RCC 7860 (cell line): ENCODE measurements at regions not wholly inside any gene's neighbourhood (a gene's known extent, or its start where the extent isn't known, plus 50 kb on each side); places are given as distances from the start of the nearest gene placed in this dataset.

Source experiments
- DNase-seq: peaks from one replicate; pipeline ENCODE4 v3.0.0-alpha.2; 2015; ENCODE audit warnings: low spot score
- FAIRE-seq: peaks from 2 replicates; lab custom pipeline; 2012; peaks lifted over from hg19 to GRCh38; lab: Jason Lieb, UNC

DNA sequence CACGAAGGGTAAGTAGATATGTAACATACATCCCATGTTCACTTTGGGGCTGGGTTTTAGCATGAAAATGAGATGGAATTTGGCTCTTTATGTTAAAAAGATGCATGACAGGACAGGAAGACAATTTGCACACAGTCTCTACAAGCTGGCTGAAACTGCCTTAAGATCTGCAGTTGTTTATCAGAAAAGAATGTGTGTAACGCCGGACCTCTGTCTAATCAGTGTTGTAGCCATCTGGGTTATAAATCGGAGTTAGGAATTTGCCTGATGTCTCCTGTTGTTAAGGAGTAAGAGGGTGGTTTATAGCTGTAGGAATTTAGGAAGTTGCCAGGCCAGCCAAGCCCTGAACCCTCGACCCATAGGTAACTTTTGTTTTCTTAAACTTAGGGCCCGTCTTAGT, 562.9 kb upstream of the FAT1 start:
- FAIRE-seq (no peak), DNase-seq (no peak)

DNA sequence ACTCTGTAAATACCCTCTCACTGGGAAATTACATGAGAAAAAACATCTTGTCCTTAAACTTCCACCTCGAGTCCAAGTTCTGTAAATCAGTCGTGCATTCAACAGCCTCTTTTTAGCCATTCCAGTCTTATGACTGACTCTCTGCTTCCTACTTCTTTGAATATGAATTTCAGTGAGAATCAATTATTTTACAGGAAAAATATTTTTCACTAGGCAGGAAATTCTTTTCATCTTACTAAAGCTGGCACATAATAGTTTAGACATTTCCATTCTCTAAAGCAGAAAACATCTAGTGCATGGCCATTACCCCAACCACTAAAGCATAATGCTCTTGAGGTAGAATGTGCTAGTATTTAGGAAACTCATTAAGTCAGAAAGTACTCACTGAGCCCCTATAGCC, 565.7 kb upstream of the FAT1 start:
- FAIRE-seq (no peak), DNase-seq (no peak)

DNA sequence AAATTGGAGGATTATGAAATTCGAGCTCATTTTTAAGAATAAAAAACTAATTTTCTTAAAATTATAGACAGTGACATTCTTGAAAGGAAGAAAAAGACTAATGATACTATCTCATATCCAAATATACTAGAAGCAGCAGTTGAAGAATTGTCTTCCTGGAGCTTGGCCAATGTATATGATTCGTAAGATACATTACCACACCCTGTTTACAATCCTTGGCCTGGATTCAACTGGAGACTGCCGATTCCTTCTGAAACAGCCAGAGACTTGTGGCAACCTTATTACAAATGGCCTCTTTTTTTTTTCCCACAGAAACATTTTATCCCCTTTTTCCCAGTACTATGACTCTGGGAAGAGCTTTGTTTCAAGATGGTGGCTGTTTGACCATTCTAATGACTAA, 571.2 kb upstream of the FAT1 start:
- no peak for FAIRE-seq

DNA sequence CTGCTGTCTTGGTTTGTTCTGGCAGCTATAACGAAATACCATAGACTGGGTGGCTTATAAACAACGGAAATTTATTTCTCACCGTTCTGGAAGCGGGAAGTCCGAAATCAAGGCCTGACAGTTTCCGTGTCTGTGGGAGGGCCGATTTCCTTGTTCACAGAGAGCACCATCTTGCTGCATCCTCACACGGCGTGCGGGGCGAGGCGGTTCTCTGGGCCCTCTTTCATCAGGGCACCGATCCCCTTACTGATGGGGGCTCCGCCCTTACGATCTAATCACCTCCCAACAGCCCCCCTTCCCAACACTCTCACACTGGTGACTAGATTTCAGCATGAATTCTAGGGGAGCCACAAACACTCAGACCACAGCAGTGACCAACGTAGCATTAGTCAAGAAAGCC, 578.3 kb upstream of the FAT1 start:
- DNase-seq (no peak), FAIRE-seq (no peak)

More for the DNA sequence above, 571.2 kb upstream of the FAT1 start:
- DNase-seq, result no peak

DNA sequence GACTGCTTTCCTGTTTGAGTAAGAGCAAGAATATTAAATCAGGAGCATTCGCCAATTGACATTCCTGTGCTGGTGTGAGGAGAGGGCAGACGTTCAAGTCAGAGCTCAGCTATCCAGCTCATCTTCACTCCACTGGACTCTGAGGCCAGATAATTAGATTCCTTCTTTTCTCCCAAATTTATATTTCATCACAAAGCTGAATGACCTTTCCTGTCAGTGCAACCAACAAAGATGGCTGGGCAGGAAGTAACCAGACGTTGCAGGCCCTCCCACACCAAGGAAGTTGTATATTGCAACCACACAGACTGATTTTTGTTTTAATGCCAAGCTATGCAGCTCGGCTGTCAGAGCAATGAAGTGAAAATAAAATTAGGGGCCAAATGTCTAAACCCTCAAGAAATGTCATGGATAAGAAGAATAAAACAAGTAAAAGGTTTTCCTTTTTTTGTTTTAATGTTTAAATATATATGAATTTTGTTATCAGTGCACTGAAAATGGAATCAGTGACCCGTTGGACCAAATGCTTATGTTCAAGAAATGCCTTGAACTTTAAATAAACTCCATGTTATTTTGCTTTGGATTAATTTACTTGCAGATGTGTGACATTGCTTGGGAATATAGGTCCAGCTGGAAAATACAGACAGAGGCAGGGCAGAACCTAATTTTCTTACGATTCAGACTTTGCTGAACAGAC, 578.9 kb upstream of the FAT1 start:
- FAIRE-seq, result no peak
- DNase-seq, result no peak

DNA sequence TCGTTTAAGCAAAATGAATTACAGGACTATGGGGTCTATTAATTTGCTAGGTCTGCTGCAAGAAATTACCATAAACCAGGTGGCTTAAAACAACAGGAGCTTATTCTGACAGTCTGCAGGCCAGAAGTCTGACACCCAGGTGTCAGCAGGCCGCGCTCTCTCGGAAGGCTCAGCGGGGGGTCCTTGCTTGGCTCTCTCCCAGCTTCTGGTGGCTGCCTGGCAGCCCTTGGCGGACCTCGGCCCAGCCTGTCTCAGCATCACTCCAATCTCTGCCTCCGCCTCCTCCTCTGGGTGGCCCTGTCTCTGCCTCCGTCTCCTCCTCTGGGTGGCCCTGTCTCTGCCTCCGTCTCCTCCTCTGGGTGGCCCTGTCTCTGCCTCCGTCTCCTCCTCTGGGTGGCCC, 580.5 kb upstream of the FAT1 start:
- DNase-seq (no peak), FAIRE-seq (no peak)

DNA sequence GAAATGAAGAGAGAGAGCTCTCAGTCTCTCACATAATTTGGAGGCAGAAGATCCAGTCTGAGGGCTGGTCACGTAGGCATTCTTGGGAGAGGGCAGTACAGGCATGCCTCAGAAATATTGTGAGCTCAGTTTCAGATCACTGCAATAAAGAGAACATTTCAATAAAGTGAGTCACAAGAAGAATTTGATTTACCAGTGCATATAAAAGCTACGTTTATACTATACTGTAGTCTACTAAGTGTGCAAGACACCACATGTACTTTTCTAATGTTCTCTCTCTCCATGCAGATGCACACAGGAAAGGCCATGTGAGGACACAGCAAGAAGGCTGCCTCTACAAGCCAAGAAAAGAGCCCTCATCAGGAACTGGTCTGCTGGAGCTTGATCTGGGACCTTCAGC, 583.5 kb upstream of the FAT1 start:
- FAIRE-seq, result no peak
- DNase-seq, result no peak

DNA sequence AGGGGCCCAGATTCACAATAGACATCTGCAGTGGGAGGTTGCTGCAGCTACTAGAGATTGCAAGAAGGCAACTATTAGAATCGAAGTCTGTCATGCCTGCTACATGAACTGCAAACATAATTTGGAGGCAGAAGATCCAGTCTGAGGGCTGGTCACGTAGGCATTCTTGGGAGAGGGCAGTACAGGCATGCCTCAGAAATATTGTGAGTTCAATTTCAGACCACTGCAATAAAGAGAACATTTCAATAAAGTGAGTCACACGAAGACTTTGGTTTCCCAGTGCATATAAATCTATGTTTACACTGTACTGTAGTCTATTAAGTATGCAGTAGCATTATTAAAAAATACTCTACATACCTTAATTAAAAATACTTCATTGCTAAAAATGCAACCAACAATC, 585.8 kb upstream of the FAT1 start:
- no peak for FAIRE-seq
- DNase-seq, result no peak

DNA sequence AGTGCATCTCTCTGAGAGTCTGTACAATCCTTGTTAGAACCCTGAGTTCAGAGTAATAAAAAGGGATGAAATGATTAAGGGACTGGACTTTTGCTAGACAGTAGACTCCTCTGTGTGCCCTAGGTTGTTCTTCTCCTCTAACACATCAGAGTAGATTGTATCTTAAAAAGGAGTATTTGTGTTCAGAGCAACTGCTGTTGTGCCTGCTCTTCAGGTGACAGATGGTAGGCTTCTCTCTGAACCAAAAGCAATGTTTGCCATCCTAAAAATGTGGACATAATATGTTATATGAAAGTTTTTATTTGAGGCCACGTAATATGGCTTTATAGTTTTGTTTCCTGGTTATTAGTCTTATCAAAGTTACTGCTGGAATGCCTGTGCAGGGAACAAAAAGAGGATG, 588.6 kb upstream of the FAT1 start:
- FAIRE-seq, result no peak

DNA sequence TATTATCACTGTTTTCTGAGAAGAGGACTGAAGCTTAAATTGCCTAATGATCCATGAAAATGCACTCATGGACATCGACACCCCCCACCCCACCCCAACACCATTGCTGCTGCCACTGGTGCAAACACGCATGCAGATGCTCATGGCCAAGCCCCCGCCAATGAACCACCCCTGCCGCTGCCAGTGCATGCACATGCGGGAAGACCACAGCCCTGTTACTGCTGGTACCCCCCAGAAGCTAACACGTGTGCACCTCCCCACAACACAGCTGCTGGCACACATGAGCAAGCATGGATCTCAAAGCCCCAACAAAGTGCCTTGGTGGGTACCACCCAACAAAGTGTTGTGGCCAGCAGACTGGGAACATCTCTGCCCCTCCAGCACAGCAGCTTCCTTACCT, 594.1 kb upstream of the FAT1 start:
- no peak for DNase-seq
- FAIRE-seq, result no peak

More for the DNA sequence above, 588.6 kb upstream of the FAT1 start:
- no peak for DNase-seq

DNA sequence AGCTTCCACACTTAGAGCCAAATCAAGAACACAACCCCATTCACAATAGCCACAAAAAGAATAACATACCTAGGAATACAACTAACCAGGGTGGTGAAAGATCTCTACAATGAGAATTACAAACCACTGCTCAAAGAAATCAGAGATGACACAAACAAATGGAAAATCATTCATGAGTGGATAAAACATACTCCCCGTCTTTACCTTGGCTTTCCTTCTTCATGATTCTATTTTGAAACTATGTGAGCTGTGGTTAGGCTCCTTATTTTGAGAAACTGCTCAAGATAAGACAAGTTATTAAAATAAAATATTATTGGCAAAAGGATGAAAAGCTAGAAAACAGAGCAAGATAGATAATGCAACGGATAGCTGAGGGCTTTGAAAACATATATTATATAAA, 598.1 kb upstream of the FAT1 start:
- FAIRE-seq (no peak), DNase-seq (no peak)

DNA sequence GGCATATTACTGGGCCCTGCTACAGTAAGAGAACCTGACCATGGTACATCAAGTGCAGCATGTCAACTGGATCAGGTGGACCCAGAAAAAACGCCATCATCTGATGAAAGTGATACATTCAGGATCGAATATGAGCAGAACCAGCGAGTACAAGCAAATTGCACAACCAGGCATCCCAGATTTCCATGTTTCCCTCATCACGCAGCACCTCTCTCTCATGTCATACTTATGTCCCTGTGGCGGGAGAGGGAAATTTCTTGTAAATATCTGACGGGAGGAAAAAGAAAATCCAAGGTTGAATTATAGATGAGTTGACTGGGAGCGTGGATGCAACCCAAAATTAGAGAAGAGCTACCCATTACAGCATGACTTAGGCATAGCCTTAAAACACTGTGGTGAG, 608.5 kb upstream of the FAT1 start:
- no peak for DNase-seq
- no peak for FAIRE-seq

DNA sequence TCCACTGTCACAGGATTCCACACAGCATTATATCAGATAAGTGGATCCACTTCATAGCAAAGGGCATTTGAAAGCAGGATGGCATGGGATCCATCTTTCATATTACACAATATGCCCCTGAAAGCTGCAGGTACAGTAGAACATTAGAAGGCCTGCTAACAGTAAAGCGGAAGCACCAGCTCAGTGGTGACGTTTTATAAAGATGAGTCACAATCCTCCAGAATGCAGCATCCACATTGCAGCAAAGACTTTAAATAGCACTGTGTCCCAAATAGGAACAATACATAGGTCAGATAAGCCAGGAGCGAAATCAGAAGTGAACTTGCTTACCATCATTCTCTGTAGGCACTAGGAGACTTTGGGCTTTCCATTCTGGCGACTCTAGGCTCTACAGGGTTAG, 609.5 kb upstream of the FAT1 start:
- DNase-seq, result no peak
- no peak for FAIRE-seq

DNA sequence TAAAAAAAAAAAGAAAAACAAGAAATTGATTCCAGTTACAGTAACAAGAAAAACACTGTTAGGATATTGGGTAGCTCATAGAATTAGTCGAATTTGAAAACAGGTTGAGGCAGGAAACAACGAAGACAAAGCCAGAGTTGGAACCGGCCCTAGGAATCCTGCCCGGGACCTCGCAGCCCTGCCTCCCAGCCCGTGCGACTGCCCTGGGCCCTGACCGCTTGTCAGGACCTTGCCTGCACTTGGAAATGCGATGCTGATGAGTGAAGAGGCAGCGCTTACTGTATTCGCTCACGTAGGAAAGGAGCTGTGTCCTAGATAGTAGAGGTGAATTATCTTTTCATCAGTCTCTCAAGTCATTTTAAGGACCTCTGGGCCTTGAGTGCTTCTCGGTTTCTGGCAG, 611.7 kb upstream of the FAT1 start:
- FAIRE-seq, result no peak
- no peak for DNase-seq

DNA sequence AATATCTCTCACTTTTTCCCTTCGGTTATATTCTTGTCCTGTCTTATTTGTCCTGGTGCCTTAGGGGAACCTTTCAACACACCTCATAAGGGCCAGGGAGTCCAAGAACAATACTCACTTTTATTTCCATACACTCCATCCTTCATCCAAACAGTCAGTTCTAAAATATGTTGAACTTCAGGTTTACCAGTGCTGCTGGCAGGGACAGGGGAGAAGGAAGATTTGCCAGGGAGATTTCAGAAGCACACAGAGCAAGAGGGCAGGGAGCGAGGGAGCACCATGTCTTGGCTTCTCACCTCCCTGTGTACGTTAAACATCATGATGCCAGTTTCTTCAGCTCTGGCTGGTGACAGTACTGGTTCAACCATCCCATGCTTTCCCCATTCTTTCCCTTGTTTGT, 631.1 kb upstream of the FAT1 start:
- DNase-seq (no peak), FAIRE-seq (no peak)

DNA sequence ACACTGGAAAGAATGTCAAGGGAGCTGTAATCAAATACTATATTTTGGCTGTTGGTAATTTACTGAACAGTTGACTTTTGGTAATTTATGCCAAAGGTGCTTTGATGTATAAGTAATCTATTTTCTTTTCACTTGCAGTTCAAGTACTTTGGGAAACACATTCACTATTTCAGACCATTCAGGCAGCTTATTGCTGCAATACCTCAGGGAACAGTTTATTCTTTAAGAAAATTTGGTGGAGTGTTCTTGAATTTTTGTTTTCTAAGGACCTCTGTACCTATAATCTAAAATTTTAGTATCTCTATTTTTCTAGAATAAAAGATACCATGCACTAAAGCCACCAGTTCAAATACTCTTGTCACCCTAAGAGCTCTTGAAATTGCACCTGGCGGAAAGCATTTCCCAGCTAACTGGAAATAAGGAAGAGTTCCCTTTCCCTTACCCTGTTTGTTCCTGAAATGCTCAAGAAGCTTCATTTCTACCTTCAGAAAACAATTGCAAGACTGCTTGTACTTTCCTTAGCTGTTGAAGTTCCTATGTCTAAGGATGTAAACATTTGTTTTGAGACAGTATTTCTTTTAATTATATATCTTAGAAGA, 633.5 kb upstream of the FAT1 start:
- no peak for FAIRE-seq

DNA sequence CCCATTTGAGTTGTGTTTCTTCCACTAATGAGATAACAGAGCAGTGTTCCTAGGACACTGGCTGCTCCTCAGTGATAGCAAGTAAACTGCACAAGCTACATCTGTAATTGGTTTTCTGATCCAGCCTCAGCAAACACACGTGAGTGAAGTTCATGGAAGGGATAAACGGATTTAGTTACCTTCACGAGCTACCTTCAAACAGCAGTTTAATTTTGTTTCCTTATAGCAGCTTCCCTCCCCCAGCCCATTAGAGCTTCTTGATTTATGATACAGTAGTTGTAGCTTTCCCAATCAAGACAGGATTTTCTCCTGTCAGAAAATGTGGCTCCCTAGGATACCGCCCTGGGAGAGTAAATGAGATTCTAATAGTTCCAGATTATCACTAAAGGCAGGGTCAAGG, 634.2 kb upstream of the FAT1 start:
- DNase-seq, result no peak
- FAIRE-seq, result no peak

More for the DNA sequence above, 633.5 kb upstream of the FAT1 start:
- DNase-seq, result no peak

DNA sequence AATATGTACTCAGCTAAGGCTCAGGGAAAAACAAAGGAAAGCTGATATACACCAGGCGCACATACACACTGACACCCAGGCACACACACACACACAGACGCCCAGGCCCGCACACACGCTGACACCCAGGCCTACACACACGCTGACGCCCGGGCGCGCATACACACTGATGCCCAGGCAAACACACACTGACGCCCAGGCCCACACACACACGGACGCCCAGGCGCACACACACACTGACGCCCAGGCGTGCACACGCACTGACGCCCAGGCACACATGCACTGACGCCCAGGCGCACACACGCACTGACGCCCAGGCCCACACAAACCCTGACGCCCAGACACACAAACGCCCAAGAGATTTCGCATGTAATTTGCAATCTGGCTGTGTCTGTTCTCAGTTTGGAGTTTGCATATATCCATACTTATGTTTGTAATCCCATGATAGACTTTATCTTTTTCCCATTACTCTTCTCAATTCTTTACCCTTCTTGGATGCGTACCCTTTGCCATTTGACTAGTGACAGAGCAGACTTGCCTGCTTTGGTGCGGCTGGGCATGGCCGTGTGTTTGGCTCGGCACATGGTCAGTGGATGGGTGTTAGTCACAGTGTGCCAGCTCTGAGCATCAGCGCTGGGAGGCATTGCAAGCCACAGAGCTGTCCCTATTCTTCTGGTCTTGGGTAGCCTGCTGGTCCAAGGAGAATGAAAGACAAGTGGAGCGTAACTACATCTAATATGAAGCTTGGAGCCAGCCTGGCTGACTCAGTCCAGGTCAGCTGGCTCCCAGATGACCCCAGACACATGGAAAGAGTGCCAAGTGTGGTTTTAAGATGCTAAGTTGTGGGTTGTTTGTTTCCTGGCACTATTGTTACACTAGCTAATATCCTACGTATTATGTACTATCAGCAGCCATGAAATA, 632.4 kb upstream of the ZFP42 start:
- FAIRE-seq (no peak), DNase-seq (peak; percentile 5)

DNA sequence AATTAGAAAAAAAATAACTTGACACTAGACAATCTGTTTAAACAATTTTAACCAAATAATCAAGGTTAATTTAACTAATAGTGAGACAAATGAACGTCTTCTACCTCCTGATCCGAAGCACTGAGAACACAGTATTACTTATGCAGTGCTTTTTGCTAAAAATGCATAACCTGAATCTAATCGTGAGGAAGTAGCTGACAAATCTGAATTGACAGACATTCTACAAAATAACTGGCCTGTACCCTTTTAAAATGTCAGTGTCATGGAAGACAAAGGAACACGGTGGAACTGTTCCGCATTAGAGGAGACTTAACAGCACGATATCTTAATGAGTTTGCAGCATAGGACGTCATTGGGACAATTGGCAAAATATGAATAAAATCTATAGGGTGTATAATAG, 631.2 kb upstream of the ZFP42 start:
- FAIRE-seq, result no peak
- no peak for DNase-seq

DNA sequence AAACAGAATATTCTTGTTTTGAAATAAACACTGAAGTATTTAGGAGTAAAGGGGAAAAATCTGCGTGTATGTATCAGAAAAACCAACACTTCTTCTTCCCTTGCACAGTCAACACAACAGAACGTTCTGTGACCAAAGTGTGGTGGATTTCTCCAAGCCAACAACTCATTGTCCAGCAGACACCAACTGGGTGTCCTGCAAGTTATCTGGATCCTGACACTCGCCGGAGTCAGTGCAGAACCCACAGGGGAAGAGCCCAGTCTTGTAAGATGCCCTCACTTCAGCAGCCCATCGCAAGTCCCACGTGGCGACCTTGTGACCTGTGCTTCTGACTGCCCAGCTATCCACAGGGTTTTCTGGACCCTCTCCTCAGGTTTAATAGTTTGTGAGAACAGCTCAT, 630.7 kb upstream of the ZFP42 start:
- no peak for FAIRE-seq
- no peak for DNase-seq

DNA sequence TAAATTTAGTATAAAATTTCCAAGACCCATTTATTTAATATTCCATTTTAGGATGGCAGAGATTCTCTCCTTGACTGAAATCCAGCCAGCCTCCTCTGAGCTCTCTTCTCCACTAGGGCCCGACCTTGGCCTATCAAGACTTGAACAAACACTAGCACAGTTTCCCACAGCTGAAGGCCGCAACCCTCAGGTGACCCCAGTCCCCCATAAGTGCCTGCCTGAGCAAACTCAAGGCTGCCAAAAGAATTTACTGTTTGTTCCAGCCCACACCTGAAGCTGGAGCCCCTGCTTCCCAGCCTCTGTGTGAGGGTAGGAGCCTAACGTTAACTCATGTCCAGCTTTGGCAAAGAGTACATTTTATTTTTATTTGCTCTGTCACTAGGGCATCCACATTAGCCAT, 629.0 kb upstream of the ZFP42 start:
- DNase-seq, result no peak

DNA sequence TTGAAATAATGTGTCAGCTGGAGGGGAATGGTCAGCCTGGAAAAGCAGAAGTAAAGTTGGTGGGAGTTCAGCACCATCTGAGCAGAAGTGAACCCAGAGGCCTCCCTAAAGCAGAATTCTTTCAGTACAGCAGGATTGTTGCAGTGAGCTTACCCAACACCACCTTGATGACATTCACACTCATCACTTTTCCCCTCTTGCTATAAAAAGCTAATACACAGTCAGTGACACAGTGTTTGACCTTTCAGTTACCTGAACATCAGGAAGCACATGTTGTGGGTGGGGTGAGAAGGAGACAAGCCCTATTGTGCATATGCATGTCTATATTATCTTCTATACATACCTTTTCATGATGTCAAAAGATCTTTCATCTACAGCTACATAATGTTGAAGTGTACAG, 624.7 kb upstream of the ZFP42 start:
- no peak for DNase-seq
- no peak for FAIRE-seq

More for the DNA sequence above, 629.0 kb upstream of the ZFP42 start:
- no peak for FAIRE-seq
